GM10248 (cell line): ENCODE measurements at regions not wholly inside any gene's neighbourhood (a gene's known extent, or its start where the extent isn't known, plus 50 kb on each side); places are given as distances from the start of the nearest gene placed in this dataset.
"Not testable (repeated sequence)": the region's sequence is repeated elsewhere in the genome, so short reads cannot be mapped to it uniquely, and the experiment has no call there.

Source experiments
- CTCF ChIA-PET: fragments of 300-600 bp; sonication (Branson Sonifier 250); formaldehyde crosslinking; extraction: SDS; loops from one replicate; lab custom pipeline; 2021; ENCODE audit warnings: antibody characterized with exemption; lab: Yijun Ruan, JAX
- POLR2A ChIA-PET: fragments of 350-650 bp; sonication (Branson Sonifier 250); formaldehyde crosslinking; extraction: SDS; loops from one replicate; lab custom pipeline; 2020; ENCODE audit warnings: antibody characterized with exemption; lab: Yijun Ruan, JAX
- DNase-seq: peaks from one replicate; pipeline ENCODE4 v3.0.0; 2012; ENCODE audit errors: extremely low spot score
- CTCF ChIP-seq: IDR thresholded peaks from 2 replicates; pipeline ENCODE4 v1.5.1; 2012; ENCODE audit warnings: mild to moderate bottlenecking, low read depth; ENCODE audit errors: extremely low read depth, missing control alignments, control extremely low read depth

DNA sequence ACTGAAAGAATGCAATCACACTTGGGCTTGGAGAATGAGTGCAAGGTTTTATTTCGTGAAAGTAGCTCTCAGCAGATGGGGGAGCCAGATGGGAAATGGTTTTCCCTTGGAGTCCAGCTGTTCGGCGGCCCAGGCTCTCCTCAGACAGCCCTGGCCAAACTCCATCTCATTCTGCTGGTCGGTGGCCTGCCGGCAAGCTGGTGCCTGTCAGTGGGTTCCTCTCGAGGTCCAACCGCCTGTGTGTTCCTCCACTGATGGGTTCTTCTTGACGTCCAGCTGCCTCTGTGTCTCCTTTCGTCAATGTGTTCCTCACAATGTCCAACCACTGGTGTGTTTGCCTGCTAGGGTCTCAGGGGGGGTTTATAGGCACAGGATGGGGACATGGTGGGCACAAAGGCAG, 80.3 kb downstream of the POU3F4 start:
- DNase-seq, result no peak
- no peak for TF ChIP-seq CTCF
- ChIA-PET POLR2A (no interaction called here), CTCF (no interaction called here)

- no peak for TF ChIP-seq CTCF
- CTCF ChIA-PET, result no interaction called here
- POLR2A ChIA-PET, result no interaction called here
- no peak for DNase-seq
These were observed 85.7 kb downstream of the POU3F4 start for GRCh38 chrX:83593634-83594294.

DNA sequence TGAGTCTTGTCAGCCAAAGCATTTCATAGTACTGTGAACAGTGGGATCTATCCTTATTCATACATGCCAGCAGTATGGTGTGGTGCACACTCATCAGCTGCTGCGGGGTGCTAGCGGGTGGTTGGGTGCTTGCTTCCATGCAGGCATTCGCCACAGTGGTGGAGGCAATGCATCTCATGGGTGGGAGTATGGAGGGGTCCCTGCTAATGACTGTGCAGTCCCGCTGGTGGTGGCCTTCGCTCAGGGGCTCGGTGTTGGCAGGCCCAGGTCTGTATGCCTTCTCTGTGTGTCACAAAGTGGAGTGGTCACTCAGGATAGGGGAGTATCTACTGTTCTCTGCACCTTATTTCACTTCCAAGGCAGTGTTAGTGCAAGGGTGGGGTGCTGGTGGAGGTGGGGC, 122.6 kb downstream of the POU3F4 start:
- ChIA-PET CTCF (no interaction called here), POLR2A (no interaction called here)
- TF ChIP-seq CTCF, result no peak
- DNase-seq, result no peak

DNA sequence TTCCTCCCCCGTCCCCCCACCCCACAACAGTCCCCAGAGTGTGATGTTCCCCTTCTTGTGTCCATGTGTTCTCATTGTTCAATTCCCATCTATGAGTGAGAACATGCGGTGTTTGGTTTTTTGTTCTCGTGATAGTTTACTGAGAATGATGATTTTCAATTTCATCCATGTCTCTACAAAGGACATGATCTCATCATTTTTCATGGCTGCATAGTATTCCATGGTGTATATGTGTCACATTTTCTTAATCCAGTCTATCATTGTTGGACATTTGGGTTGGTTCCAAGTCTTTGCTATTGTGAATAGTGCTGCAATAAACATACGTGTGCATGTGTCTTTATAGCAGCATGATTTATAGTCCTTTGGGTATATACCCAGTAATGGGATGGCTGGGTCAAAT, 141.6 kb downstream of the POU3F4 start:
- CTCF ChIA-PET, POLR2A ChIA-PET, DNase-seq: not testable (repeated sequence)

- CTCF ChIA-PET, result interaction anchor here (1.0 kb wide), 2 partner anchors 9 to 23 kb away, joined by 4 to 5 read pairs; no protein-coding TSS in a partner anchor
- POLR2A ChIA-PET, result no interaction called here
- no peak for TF ChIP-seq CTCF
- DNase-seq, result peak; percentile 9
These were observed 150.6 kb downstream of the POU3F4 start for GRCh38 chrX:83658731-83659130.
